HG03565 (cell line): ENCODE measurements at regions not wholly inside any gene's neighbourhood (a gene's known extent, or its start where the extent isn't known, plus 50 kb on each side); places are given as distances from the start of the nearest gene placed in this dataset.

Source experiments
- ATAC-seq: cut with Tn5 transposase; IDR thresholded peaks from one replicate; pipeline ENCODE4 v1.9.1; 2021; ENCODE audit warnings: mild to moderate bottlenecking, moderate library complexity; ENCODE audit not compliant: unreplicated experiment

GRCh38 chr5:3811116-3811515, 215.5 kb downstream of the IRX1 start:
- no peak for ATAC-seq

- no peak for ATAC-seq
Observed at GRCh38 chr5:3818624-3819023, 223.0 kb downstream of the IRX1 start.

- ATAC-seq: no peak
Observed at GRCh38 chr5:3825531-3826451, 230.2 kb downstream of the IRX1 start.

GRCh38 chr5:3827624-3828023, 232.0 kb downstream of the IRX1 start:
- ATAC-seq: no peak

- ATAC-seq: no peak
Observed at GRCh38 chr5:3828761-3829160, 233.1 kb downstream of the IRX1 start.

- ATAC-seq: no peak
Observed at GRCh38 chr5:3833566-3833965, 237.9 kb downstream of the IRX1 start.

GRCh38 chr5:3835811-3836210, 240.2 kb downstream of the IRX1 start:
- ATAC-seq: no peak

- ATAC-seq: no peak
Observed at GRCh38 chr5:3836528-3836927, 240.9 kb downstream of the IRX1 start.

- no peak for ATAC-seq
Observed at GRCh38 chr5:3837506-3837905, 241.9 kb downstream of the IRX1 start.

GRCh38 chr5:3839151-3839550, 243.5 kb downstream of the IRX1 start:
- ATAC-seq: no peak

GRCh38 chr5:3842591-3842990, 247.0 kb downstream of the IRX1 start:
- no peak for ATAC-seq

- no peak for ATAC-seq
Observed at GRCh38 chr5:3843706-3844105, 248.1 kb downstream of the IRX1 start.

GRCh38 chr5:3844266-3844665, 248.6 kb downstream of the IRX1 start:
- ATAC-seq: no peak

GRCh38 chr5:3845230-3845629, 249.6 kb downstream of the IRX1 start:
- no peak for ATAC-seq

GRCh38 chr5:3852161-3852916, 256.7 kb downstream of the IRX1 start:
- ATAC-seq: no peak

- no peak for ATAC-seq
Observed at GRCh38 chr5:3853362-3853761, 257.7 kb downstream of the IRX1 start.

- no peak for ATAC-seq
Observed at GRCh38 chr5:3854188-3854821, 258.7 kb downstream of the IRX1 start.

GRCh38 chr5:3856036-3856435, 260.4 kb downstream of the IRX1 start:
- ATAC-seq: no peak

- ATAC-seq: no peak
Observed at GRCh38 chr5:3858524-3858923, 262.9 kb downstream of the IRX1 start.

- ATAC-seq: no peak
Observed at GRCh38 chr5:3862906-3863305, 267.3 kb downstream of the IRX1 start.

- ATAC-seq: no peak
Observed at GRCh38 chr5:3875144-3875543, 279.5 kb downstream of the IRX1 start.

- no peak for ATAC-seq
Observed at GRCh38 chr5:3878267-3878666, 282.6 kb downstream of the IRX1 start.
